ENCODE measurements at regions not wholly inside any gene's neighbourhood (a gene's known extent, or its start where the extent isn't known, plus 50 kb on each side); places are given as distances from the start of the nearest gene placed in this dataset.

- Histone ChIP-seq H3K27me3 (ENCODE audit: control insufficient read depth, insufficient read depth, low read length) (no peaks in the 10 kb centered on the region), H3K36me3 (ENCODE audit: control insufficient read depth, insufficient read depth, low read length) (no peaks in the 10 kb centered on the region)
- WGBS (ENCODE audit: insufficient coverage, insufficient read length), result no CpG with 5 or more reads among the region's 3 CpGs
Measured at GRCh38 chr20:60959971-60960370, 292.1 kb upstream of the CDH4 start.

DNA sequence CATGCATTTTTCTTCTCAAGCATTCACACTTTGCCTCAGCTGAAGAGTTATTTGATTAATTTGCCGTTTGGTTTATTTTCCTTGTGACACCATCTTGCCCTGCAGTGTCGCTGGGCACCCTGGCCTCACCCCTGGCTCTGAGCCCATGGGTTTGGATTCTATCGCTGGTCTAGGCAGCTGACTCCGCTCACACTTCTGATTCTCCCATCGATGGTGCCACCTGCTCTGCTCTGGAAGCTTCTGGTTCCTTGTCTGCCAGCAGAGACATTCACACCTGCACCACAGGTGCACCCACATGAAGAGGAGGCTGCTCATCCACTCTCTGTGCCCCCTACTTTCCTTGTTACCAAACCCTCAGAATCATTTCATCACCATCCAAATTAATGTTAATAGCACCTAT is 291.6 kb upstream of the CDH4 start:
- no peak for DNase-seq (ENCODE audit: low read depth, low spot score)
- H3K27ac ChIP-seq (ENCODE audit: low read length), result no peak overlapping the region
- H3K36me3 ChIP-seq (ENCODE audit: control insufficient read depth, insufficient read depth, low read length), result no peaks in the 10 kb centered on the region
- no peaks in the 10 kb centered on the region for H3K9me3 ChIP-seq (ENCODE audit: control insufficient read depth, insufficient read depth, low read length)
- H3K4me1 ChIP-seq (ENCODE audit: control insufficient read depth, insufficient read depth, low read length), result no peaks in the 10 kb centered on the region
- no peak overlapping the region for H3K4me3 ChIP-seq (ENCODE audit: low read length)
- WGBS (ENCODE audit: insufficient coverage, insufficient read length), result no CpG with 5 or more reads among the region's 5 CpGs
- H3K27me3 ChIP-seq (ENCODE audit: control insufficient read depth, insufficient read depth, low read length), result no peaks in the 10 kb centered on the region

More at GRCh38 chr20:60959971-60960370, 292.1 kb upstream of the CDH4 start:
- no peak for DNase-seq (ENCODE audit: low read depth, low spot score)
- Histone ChIP-seq H3K9me3 (ENCODE audit: control insufficient read depth, insufficient read depth, low read length) (no peaks in the 10 kb centered on the region), H3K4me3 (ENCODE audit: low read length) (no peak overlapping the region), H3K27ac (ENCODE audit: low read length) (no peak overlapping the region), H3K4me1 (ENCODE audit: control insufficient read depth, insufficient read depth, low read length) (no peaks in the 10 kb centered on the region)

DNA sequence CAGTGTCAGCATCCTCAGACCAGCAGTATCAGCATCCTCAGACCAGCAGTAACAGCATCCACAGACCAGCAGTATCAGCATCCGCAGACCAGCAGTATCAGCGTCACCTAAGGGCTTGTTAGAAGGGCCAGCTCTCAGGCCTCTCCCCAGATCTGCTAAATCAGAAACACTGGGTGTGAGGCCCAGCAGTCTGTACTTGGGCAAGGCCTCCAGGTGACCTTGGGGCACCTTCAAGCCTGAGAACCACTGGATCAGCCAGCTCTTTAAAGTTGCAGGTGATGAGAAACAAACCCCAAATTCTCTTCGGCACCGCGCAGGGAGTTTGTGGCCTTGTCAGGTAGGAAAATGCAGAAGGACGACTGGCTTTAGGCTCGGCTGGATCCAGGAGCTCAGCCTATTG is 290.5 kb upstream of the CDH4 start:
- DNase-seq (ENCODE audit: low read depth, low spot score), result no peak
- Histone ChIP-seq H3K27ac (ENCODE audit: low read length) (no peak overlapping the region), H3K4me1 (ENCODE audit: control insufficient read depth, insufficient read depth, low read length) (no peaks in the 10 kb centered on the region), H3K36me3 (ENCODE audit: control insufficient read depth, insufficient read depth, low read length) (no peaks in the 10 kb centered on the region), H3K27me3 (ENCODE audit: control insufficient read depth, insufficient read depth, low read length) (no peaks in the 10 kb centered on the region), H3K9me3 (ENCODE audit: control insufficient read depth, insufficient read depth, low read length) (no peaks in the 10 kb centered on the region), H3K4me3 (ENCODE audit: low read length) (no peak overlapping the region)
- WGBS (ENCODE audit: insufficient coverage, insufficient read length), result no CpG with 5 or more reads among the region's 7 CpGs

DNA sequence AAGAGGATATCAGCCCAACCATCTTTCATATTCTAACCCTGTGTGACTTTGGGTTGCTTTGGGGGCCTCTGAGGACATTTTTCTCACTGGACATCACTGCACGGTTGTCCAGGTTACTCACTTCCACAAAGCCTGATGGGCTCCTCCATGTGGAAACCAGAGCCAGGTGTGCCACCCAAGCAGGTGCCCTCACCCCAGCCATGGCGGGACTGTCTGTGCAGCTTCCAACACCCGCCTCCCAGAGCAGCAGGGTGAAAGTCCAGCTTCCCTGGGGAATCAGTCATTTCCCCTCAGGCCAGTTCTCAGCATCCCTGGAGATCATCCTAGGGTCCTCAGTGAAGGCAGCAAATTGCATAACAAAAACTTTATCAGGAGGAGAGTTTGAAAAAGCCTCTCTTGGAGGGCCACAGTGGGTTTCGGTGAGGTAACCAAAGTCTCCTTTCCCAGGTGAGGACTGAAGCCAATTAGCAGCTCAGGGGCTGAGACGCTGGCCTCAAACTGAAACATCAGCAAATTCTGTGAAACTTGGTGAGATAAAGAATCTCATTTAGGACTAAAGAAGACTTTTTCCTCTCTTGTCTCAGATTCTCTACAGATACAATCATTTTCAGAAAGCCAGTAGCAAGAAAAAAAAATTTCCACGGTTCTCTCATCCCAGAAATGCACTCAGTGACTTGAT is 289.6 kb upstream of the CDH4 start:
- no peaks in the 10 kb centered on the region for H3K9me3 ChIP-seq (ENCODE audit: control insufficient read depth, insufficient read depth, low read length)
- no peaks in the 10 kb centered on the region for H3K27me3 ChIP-seq (ENCODE audit: control insufficient read depth, insufficient read depth, low read length)
- WGBS (ENCODE audit: insufficient coverage, insufficient read length), result no CpG with 5 or more reads among the region's 6 CpGs
- no peak overlapping the region for H3K27ac ChIP-seq (ENCODE audit: low read length)
- H3K4me1 ChIP-seq (ENCODE audit: control insufficient read depth, insufficient read depth, low read length), result no peaks in the 10 kb centered on the region
- H3K36me3 ChIP-seq (ENCODE audit: control insufficient read depth, insufficient read depth, low read length), result no peaks in the 10 kb centered on the region
- no peak overlapping the region for H3K4me3 ChIP-seq (ENCODE audit: low read length)
- no peak for DNase-seq (ENCODE audit: low read depth, low spot score)

- Histone ChIP-seq H3K4me3 (ENCODE audit: low read length) (no peak overlapping the region), H3K27me3 (ENCODE audit: control insufficient read depth, insufficient read depth, low read length) (no peaks in the 10 kb centered on the region), H3K27ac (ENCODE audit: low read length) (no peak overlapping the region), H3K9me3 (ENCODE audit: control insufficient read depth, insufficient read depth, low read length) (no peaks in the 10 kb centered on the region), H3K4me1 (ENCODE audit: control insufficient read depth, insufficient read depth, low read length) (no peaks in the 10 kb centered on the region), H3K36me3 (ENCODE audit: control insufficient read depth, insufficient read depth, low read length) (no peaks in the 10 kb centered on the region)
- no peak for DNase-seq (ENCODE audit: low read depth, low spot score)
- no CpG with 5 or more reads among the region's 3 CpGs for WGBS (ENCODE audit: insufficient coverage, insufficient read length)
Measured at GRCh38 chr20:60963146-60963545, 288.9 kb upstream of the CDH4 start.

GRCh38 chr20:60964911-60965310 is 287.1 kb upstream of the CDH4 start:
- no CpG with 5 or more reads among the region's 4 CpGs for WGBS (ENCODE audit: insufficient coverage, insufficient read length)
- no peaks in the 10 kb centered on the region for H3K9me3 ChIP-seq (ENCODE audit: control insufficient read depth, insufficient read depth, low read length)
- H3K36me3 ChIP-seq (ENCODE audit: control insufficient read depth, insufficient read depth, low read length), result no peaks in the 10 kb centered on the region
- no peak for DNase-seq (ENCODE audit: low read depth, low spot score)
- H3K27me3 ChIP-seq (ENCODE audit: control insufficient read depth, insufficient read depth, low read length), result no peaks in the 10 kb centered on the region
- no peak overlapping the region for H3K27ac ChIP-seq (ENCODE audit: low read length)
- no peak overlapping the region for H3K4me3 ChIP-seq (ENCODE audit: low read length)
- no peaks in the 10 kb centered on the region for H3K4me1 ChIP-seq (ENCODE audit: control insufficient read depth, insufficient read depth, low read length)

GRCh38 chr20:60966031-60966430 is 286.0 kb upstream of the CDH4 start:
- Histone ChIP-seq H3K9me3 (ENCODE audit: control insufficient read depth, insufficient read depth, low read length) (no peaks in the 10 kb centered on the region), H3K36me3 (ENCODE audit: control insufficient read depth, insufficient read depth, low read length) (no peaks in the 10 kb centered on the region), H3K4me1 (ENCODE audit: control insufficient read depth, insufficient read depth, low read length) (no peaks in the 10 kb centered on the region), H3K4me3 (ENCODE audit: low read length) (no peak overlapping the region), H3K27ac (ENCODE audit: low read length) (no peak overlapping the region), H3K27me3 (ENCODE audit: control insufficient read depth, insufficient read depth, low read length) (no peaks in the 10 kb centered on the region)
- WGBS (ENCODE audit: insufficient coverage, insufficient read length), result no CpG with 5 or more reads among the region's 9 CpGs
- DNase-seq (ENCODE audit: low read depth, low spot score), result no peak

- no CpG with 5 or more reads among the region's 19 CpGs for WGBS (ENCODE audit: insufficient coverage, insufficient read length)
- H3K36me3 ChIP-seq (ENCODE audit: control insufficient read depth, insufficient read depth, low read length), result no peaks in the 10 kb centered on the region
- no peaks in the 10 kb centered on the region for H3K27me3 ChIP-seq (ENCODE audit: control insufficient read depth, insufficient read depth, low read length)
- H3K9me3 ChIP-seq (ENCODE audit: control insufficient read depth, insufficient read depth, low read length), result no peaks in the 10 kb centered on the region
- no peak for DNase-seq (ENCODE audit: low read depth, low spot score)
- H3K4me3 ChIP-seq (ENCODE audit: low read length), result no peak overlapping the region
- H3K27ac ChIP-seq (ENCODE audit: low read length), result no peak overlapping the region
- H3K4me1 ChIP-seq (ENCODE audit: control insufficient read depth, insufficient read depth, low read length), result no peaks in the 10 kb centered on the region
Measured at GRCh38 chr20:60966766-60967165, 285.3 kb upstream of the CDH4 start.

- H3K27me3 ChIP-seq (ENCODE audit: control insufficient read depth, insufficient read depth, low read length), result no peaks in the 10 kb centered on the region
- WGBS (ENCODE audit: insufficient coverage, insufficient read length), result no CpG with 5 or more reads among the region's 56 CpGs
- DNase-seq (ENCODE audit: low read depth, low spot score), result no peak
- H3K4me1 ChIP-seq (ENCODE audit: control insufficient read depth, insufficient read depth, low read length), result no peaks in the 10 kb centered on the region
- no peaks in the 10 kb centered on the region for H3K36me3 ChIP-seq (ENCODE audit: control insufficient read depth, insufficient read depth, low read length)
- no peak overlapping the region for H3K4me3 ChIP-seq (ENCODE audit: low read length)
- H3K27ac ChIP-seq (ENCODE audit: low read length), result no peak overlapping the region
- H3K9me3 ChIP-seq (ENCODE audit: control insufficient read depth, insufficient read depth, low read length), result no peaks in the 10 kb centered on the region
Measured at GRCh38 chr20:60967431-60968316, 284.4 kb upstream of the CDH4 start.

DNA sequence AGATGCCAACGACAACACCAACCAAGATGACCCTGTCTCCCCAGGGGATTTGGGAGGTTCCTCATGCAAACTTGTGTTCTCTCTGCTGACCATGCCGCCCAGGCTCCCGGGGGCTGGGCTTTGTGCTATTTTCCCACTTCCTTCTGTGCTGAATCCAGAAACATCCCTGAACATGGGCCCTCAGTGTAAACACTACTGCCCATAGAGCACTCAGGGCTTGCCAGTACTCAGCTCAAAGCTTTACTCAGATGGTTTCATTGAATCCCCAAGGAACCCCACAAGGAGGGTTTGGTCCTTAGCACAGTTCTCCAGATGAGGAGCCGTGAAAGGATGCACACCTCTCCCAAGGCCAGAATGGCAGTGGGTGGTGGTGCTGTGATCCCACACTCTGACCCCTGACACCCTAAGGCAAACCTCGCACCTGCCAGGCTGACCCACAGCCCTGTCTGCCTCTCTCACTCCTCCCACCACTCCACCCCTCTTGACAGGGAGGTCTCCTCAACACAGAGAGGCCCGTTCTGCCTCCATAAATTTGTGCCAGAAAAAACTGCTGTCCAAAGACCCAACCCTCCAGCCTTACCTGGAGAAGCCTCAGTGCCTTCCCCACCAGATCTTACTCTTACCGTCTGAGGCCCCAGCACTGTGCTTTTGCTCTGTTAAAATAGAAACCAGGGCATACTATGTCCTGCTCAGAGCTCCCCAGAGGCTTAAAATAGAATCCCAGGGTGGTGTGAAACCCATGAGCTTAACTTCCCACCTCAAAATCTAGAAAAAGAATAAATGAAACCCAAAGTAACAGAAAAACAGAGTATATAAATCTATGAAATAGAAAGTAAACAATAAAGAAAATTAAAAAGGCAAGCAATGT is 283.0 kb upstream of the CDH4 start:
- DNase-seq (ENCODE audit: low read depth, low spot score), result no peak
- H3K4me3 ChIP-seq (ENCODE audit: low read length), result no peak overlapping the region
- H3K27me3 ChIP-seq (ENCODE audit: control insufficient read depth, insufficient read depth, low read length), result no peaks in the 10 kb centered on the region
- no peaks in the 10 kb centered on the region for H3K4me1 ChIP-seq (ENCODE audit: control insufficient read depth, insufficient read depth, low read length)
- H3K27ac ChIP-seq (ENCODE audit: low read length), result no peak overlapping the region
- no peaks in the 10 kb centered on the region for H3K9me3 ChIP-seq (ENCODE audit: control insufficient read depth, insufficient read depth, low read length)
- no CpG with 5 or more reads among the region's 7 CpGs for WGBS (ENCODE audit: insufficient coverage, insufficient read length)
- H3K36me3 ChIP-seq (ENCODE audit: control insufficient read depth, insufficient read depth, low read length), result no peaks in the 10 kb centered on the region
